Stomach (tissue), 8 donors: ENCODE measurements at regions not wholly inside any gene's neighbourhood (a gene's known extent, or its start where the extent isn't known, plus 50 kb on each side); places are given as distances from the start of the nearest gene placed in this dataset.
"Not testable (repeated sequence)": the region's sequence is repeated elsewhere in the genome, so short reads cannot be mapped to it uniquely, and the experiment has no call there.

Experiments
- DNase-seq, 2 donors: peaks; one replicate each; pipeline versions ENCODE4 v3.0.0 to v3.0.0-alpha.2; 2013 to 2019
- H3K27ac ChIP-seq, 5 donors: fragments of 200-600 bp in 4 of 5; sonication (generic) in 4 of 5; one replicate each; pipeline ENCODE4 v1.5.1; 2013 to 2019; ENCODE audit warnings: mild to moderate bottlenecking in 1 of 5, moderate library complexity in 1 of 5
- H3K27me3 ChIP-seq, 3 donors: fragments of 200-600 bp; sonication (generic); one replicate each; pipeline ENCODE4 v1.5.1; 2017 to 2019; ENCODE audit warnings: mixed run types in 1 of 3
- H3K36me3 ChIP-seq, 4 donors: fragments of 200-600 bp; sonication (generic); 1 replicate in 3 of 4; 2 replicates in 1 of 4; pipeline ENCODE4 v1.5.1; 2016 to 2019
- H3K4me1 ChIP-seq, 4 donors: fragments of 200-600 bp; sonication (generic); one replicate each; pipeline ENCODE4 v1.5.1; 2016 to 2019
- H3K4me3 ChIP-seq, 4 donors: fragments of 200-600 bp; sonication (generic) in 3 of 4; one replicate each; pipeline ENCODE4 v1.5.1; 2016 to 2019; ENCODE audit warnings: mild to moderate bottlenecking in 1 of 4
- H3K9me3 ChIP-seq, 4 donors: fragments of 200-600 bp; sonication (generic); one replicate each; pipeline ENCODE4 v1.5.1; 2016 to 2019
- CTCF ChIP-seq, 7 experiments: fragments of 450-650 bp in 4 of 7; fragments of 200-600 bp in 3 of 7; sonication (generic) in 3 of 7; IDR thresholded peaks; one replicate each; pipeline ENCODE4 v1.5.1; 2016 to 2019; ENCODE audit warnings: antibody characterized with exemption in 7 of 7, control low read depth in 2 of 7, mild to moderate bottlenecking in 1 of 7
- EP300 ChIP-seq: sonication (generic); formaldehyde crosslinking; IDR thresholded peaks from one replicate; pipeline ENCODE4 v1.6.1; 2017; ENCODE audit warnings: antibody characterized with exemption
- POLR2A ChIP-seq, 4 donors: fragments of 450-650 bp; IDR thresholded peaks; one replicate each; pipeline ENCODE4 v1.6.1; 2016; ENCODE audit warnings: antibody characterized with exemption in 4 of 4, control low read depth in 2 of 4, mild to moderate bottlenecking in 1 of 4, moderate library complexity in 1 of 4
- POLR2AphosphoS5 ChIP-seq, 3 donors: sonication (generic); formaldehyde crosslinking; IDR thresholded peaks; one replicate each; pipeline ENCODE4 v1.6.1; 2016; ENCODE audit warnings: antibody characterized with exemption in 3 of 3
- WGBS, 5 donors: extraction: QIAGEN DNeasy Blood & Tissue Kit in 3 of 5; methylation state at CpG; one replicate each; pipeline versions ENCODE4 v1.1.5 to v1.1.7; 2013 to 2018; 5-methylcytosine and 5-hydroxymethylcytosine counted together
- intact Hi-C: fragments of 100-400 bp; cut with DNase I; formaldehyde crosslinking; loops from one replicate; pipeline ENCODE4 v1.15.1; 2023; ENCODE audit warnings: low total_unique reads
- donor health status: healthy with polysubstance abuse.
- donor health status: Bipolar disorder and iron deficiency.
- donor health status: healthy.

GRCh38 chr4:155039162-155039561, 169.3 kb upstream of the NPY2R start:
- Histone ChIP-seq H3K4me1 (peaks cover 0 to 18% (median 3%) of the 10 kb centered on the region in 4 donors), H3K4me3 (no peak overlapping the region), H3K27ac (no peak overlapping the region), H3K9me3 (no peaks in the 10 kb centered on the region), H3K27me3 (no peaks in the 10 kb centered on the region), H3K36me3 (no peaks in the 10 kb centered on the region)
- intact Hi-C loops: no loop called here
- no peak for DNase-seq
- TF ChIP-seq POLR2AphosphoS5 (IDR thresholded peaks at IDR 0.05) (no peak), EP300 (no peak), CTCF (IDR thresholded peaks at IDR 0.05) (no peak)

- Histone ChIP-seq H3K27me3 (no peaks in the 10 kb centered on the region), H3K36me3 (no peaks in the 10 kb centered on the region), H3K4me1 (peaks cover 0 to 18% (median 3%) of the 10 kb centered on the region in 4 donors), H3K4me3 (no peak overlapping the region), H3K27ac (no peak overlapping the region), H3K9me3 (peaks cover 0 to 1% (median 0%) of the 10 kb centered on the region in 4 donors)
- no peak for TF ChIP-seq CTCF (IDR thresholded peaks at IDR 0.05)
- no peak for TF ChIP-seq POLR2AphosphoS5 (IDR thresholded peaks at IDR 0.05)
- TF ChIP-seq EP300: no peak
- no peak for TF ChIP-seq POLR2A (IDR thresholded peaks at IDR 0.05)
- no peak for DNase-seq
- intact Hi-C loops: no loop called here
- 72 to 77% (median 76%) methylated on average over 3 of the region's 3 CpGs for WGBS, 5 donors
These were observed 168.4 kb upstream of the NPY2R start for GRCh38 chr4:155040031-155040430.

GRCh38 chr4:155042014-155042413, 166.4 kb upstream of the NPY2R start:
- H3K4me1 ChIP-seq: peaks cover 0 to 18% (median 3%) of the 10 kb centered on the region in 4 donors
- WGBS, 5 donors: 19 to 43% (median 23%) methylated on average over 2 of the region's 2 CpGs
- H3K9me3 ChIP-seq: peaks cover 0 to 5% (median under 1%) of the 10 kb centered on the region in 4 donors
- TF ChIP-seq POLR2AphosphoS5 (IDR thresholded peaks at IDR 0.05) (peak in 1 of 3 donors; percentile 29), CTCF (IDR thresholded peaks at IDR 0.05) (no peak)
- no peak overlapping the region for H3K4me3 ChIP-seq
- no peak overlapping the region for H3K27ac ChIP-seq
- intact Hi-C loops: no loop called here
- H3K27me3 ChIP-seq: no peaks in the 10 kb centered on the region
- H3K36me3 ChIP-seq: no peaks in the 10 kb centered on the region
- peak in 1 of 2 donors; percentile 16 for DNase-seq

- peaks cover 0 to 15% (median 11%) of the 10 kb centered on the region in 4 donors for H3K9me3 ChIP-seq
- intact Hi-C loops, H3K27me3 ChIP-seq, H3K36me3 ChIP-seq, H3K4me3 ChIP-seq, H3K27ac ChIP-seq, DNase-seq: not testable (repeated sequence)
- 91 to 99% (median 96%) methylated on average over 10 to 22 of the region's 22 CpGs for WGBS, 5 donors
- H3K4me1 ChIP-seq: peaks cover 0 to 18% (median 3%) of the 10 kb centered on the region in 4 donors
These were observed 164.2 kb upstream of the NPY2R start for GRCh38 chr4:155044251-155044650.

GRCh38 chr4:155047755-155048154, 160.7 kb upstream of the NPY2R start:
- Histone ChIP-seq H3K27ac (no peak overlapping the region), H3K9me3 (peaks cover 0 to 15% (median 11%) of the 10 kb centered on the region in 4 donors), H3K36me3 (no peaks in the 10 kb centered on the region), H3K27me3 (no peaks in the 10 kb centered on the region), H3K4me3 (no peak overlapping the region), H3K4me1 (peaks cover 0 to 1% (median 0%) of the 10 kb centered on the region in 4 donors)
- WGBS, 5 donors: 63 to 72% (median 66%) methylated on average over 2 of the region's 2 CpGs
- intact Hi-C loops: no loop called here
- TF ChIP-seq POLR2AphosphoS5 (IDR thresholded peaks at IDR 0.05) (no peak), EP300 (no peak), CTCF (IDR thresholded peaks at IDR 0.05) (no peak), POLR2A (IDR thresholded peaks at IDR 0.05) (no peak)
- no peak for DNase-seq

GRCh38 chr4:155054042-155054441, 154.4 kb upstream of the NPY2R start:
- 68 to 95% (median 77%) methylated on average over 1 of the region's 1 CpG for WGBS, 5 donors

More at GRCh38 chr4:155054042-155054441, 154.4 kb upstream of the NPY2R start:
- H3K27ac ChIP-seq, H3K4me3 ChIP-seq, intact Hi-C loops, H3K36me3 ChIP-seq, H3K27me3 ChIP-seq, H3K4me1 ChIP-seq, DNase-seq, H3K9me3 ChIP-seq: not testable (repeated sequence)
